SK-N-SH treated with all-trans-retinoic acid at 6 μM for 48 hours (cell line): ENCODE measurements at regions not wholly inside any gene's neighbourhood (a gene's known extent, or its start where the extent isn't known, plus 50 kb on each side); places are given as distances from the start of the nearest gene placed in this dataset.
"Not testable (repeated sequence)": the region's sequence is repeated elsewhere in the genome, so short reads cannot be mapped to it uniquely, and the experiment has no call there.

ENCODE experiments used
- ARNTL ChIP-seq: fragments of 450-650 bp; formaldehyde crosslinking; IDR thresholded peaks from 2 replicates; pipeline ENCODE4 v1.5.0; 2020; ENCODE audit warnings: low read depth, mild to moderate bottlenecking, moderate library complexity, borderline replicate concordance
- CREB5 ChIP-seq: fragments of 250-450 bp; sonication (Bioruptor Pico); IDR thresholded peaks from 2 replicates; pipeline ENCODE4 v1.5.1; 2020; ENCODE audit warnings: low read depth, mild to moderate bottlenecking, moderate library complexity
- CSRNP3 ChIP-seq: fragments of 250-450 bp; sonication (Bioruptor Pico); IDR thresholded peaks from 2 replicates; pipeline ENCODE4 v1.5.1; 2021; ENCODE audit warnings: mild to moderate bottlenecking, moderate library complexity
- GLIS3 ChIP-seq: fragments of 250-450 bp; sonication (Bioruptor Pico); IDR thresholded peaks from 2 replicates; pipeline ENCODE4 v1.5.0; 2020; ENCODE audit warnings: mild to moderate bottlenecking, moderate library complexity
- PATZ1 ChIP-seq: fragments of 250-450 bp; sonication (Bioruptor Pico); IDR thresholded peaks from 2 replicates; pipeline ENCODE4 v1.8.0; 2020; ENCODE audit warnings: mild to moderate bottlenecking, moderate library complexity, borderline replicate concordance
- PPARA ChIP-seq: fragments of 250-450 bp; sonication (Bioruptor Pico); IDR thresholded peaks from 2 replicates; pipeline ENCODE4 v1.5.0; 2020; ENCODE audit warnings: mild to moderate bottlenecking, borderline replicate concordance
- SNAI2 ChIP-seq: fragments of 250-450 bp; sonication (Bioruptor Pico); IDR thresholded peaks from 2 replicates; pipeline ENCODE4 v1.5.0; 2020; ENCODE audit warnings: mild to moderate bottlenecking, moderate library complexity
- ZFP30 ChIP-seq: fragments of 450-650 bp; formaldehyde crosslinking; IDR thresholded peaks from 2 replicates; pipeline ENCODE4 v1.5.0; 2022; ENCODE audit warnings: mild to moderate bottlenecking, moderate library complexity
- ZNF565 ChIP-seq: fragments of 450-650 bp; formaldehyde crosslinking; conservative IDR thresholded peaks from 2 replicates; pipeline ENCODE4 v1.5.0; 2020; ENCODE audit warnings: low read depth, mild to moderate bottlenecking, moderate library complexity
- ZNF70 ChIP-seq: fragments of 450-650 bp; formaldehyde crosslinking; IDR thresholded peaks from 2 replicates; pipeline ENCODE4 v1.5.0; 2020; ENCODE audit warnings: mild to moderate bottlenecking, moderate library complexity

DNA sequence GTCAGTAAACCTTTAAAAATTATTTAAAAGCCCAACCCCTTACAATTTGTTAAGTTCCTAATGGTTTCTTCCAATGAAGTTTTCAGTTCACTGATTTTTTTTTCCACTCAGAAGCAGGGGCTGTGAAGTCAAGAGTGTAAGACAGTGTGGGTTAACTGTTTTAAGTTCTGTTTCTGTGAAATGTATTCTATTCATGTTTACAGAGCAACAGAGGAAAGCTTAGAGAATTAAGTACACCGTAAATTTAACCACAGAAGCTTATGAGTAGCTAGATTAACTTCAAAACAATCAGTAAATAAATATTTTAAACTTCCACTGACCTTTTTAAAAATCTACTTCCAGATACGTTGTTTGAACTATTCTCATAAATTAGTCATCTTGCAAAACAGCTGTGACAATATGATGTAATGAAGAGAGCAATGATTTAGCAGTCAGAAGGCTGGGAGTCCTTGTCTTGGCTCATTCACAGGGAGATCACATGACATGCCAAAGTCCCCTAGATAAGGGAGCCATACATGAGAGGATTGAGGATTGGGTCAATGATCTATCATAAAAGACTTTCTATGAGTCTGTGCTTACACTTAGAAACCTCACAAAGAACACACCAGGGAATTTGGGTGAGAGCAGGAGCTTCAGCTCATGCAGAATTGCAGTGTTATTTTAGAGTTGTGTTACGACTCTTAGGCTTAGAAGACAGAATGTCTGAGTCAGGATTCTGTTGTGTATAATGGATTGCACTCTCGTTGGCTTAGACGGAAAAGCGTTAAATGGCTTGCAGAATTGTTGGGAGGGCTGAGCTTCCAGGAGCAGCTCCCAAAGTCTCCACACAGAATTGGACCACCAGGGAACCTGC, 85.8 kb downstream of the CDRT15L2 start:
- not testable (repeated sequence) for TF ChIP-seq ARNTL, ZNF70, CREB5, SNAI2, CSRNP3, PPARA, PATZ1, ZFP30, GLIS3, ZNF565 (CRISPR knock-in tag)
